H7 (cell line): ENCODE measurements at regions not wholly inside any gene's neighbourhood (a gene's known extent, or its start where the extent isn't known, plus 50 kb on each side); places are given as distances from the start of the nearest gene placed in this dataset.

Source experiments
- DNase-seq: peaks from one replicate; pipeline ENCODE4 v3.0.0; 2012
- H3K27me3 ChIP-seq: 2 replicates; pipeline ENCODE4 v1.6.0; 2011; ENCODE audit warnings: mild to moderate bottlenecking, low read length; ENCODE audit not compliant: control insufficient read depth, insufficient read depth
- H3K36me3 ChIP-seq: replicated peaks from 2 replicates; pipeline ENCODE4 v1.5.1; 2011; ENCODE audit warnings: low read length; ENCODE audit not compliant: control insufficient read depth, insufficient read depth
- H3K4me3 ChIP-seq: 2 replicates; pipeline ENCODE4 v1.5.1; 2011; ENCODE audit warnings: low read depth, mild to moderate bottlenecking, control low read depth, low read length, moderate library complexity; ENCODE audit not compliant: insufficient read depth

DNA sequence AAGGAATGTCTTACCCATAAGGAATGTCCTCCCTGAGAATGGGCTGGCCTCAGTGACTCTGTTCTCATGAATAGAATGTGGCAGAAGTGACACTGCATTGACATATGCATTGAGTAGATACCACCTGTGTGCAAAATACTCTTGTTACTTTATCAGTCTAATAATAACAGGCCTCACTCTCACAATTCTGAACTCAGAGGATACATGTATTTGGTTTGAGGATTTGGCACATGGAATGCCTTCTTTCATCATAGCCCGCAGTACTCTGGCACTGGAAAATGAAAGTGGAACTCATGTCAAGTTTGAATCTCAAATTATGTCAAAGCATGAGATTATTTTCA lies 52.9 kb upstream of the PLCB4 start:
- DNase-seq: no peak
- Histone ChIP-seq H3K36me3 (no peaks in the 10 kb centered on the region), H3K27me3 (no peaks in the 10 kb centered on the region), H3K4me3 (no peak overlapping the region)

- DNase-seq: no peak
- H3K27me3 ChIP-seq: no peaks in the 10 kb centered on the region
- no peaks in the 10 kb centered on the region for H3K36me3 ChIP-seq
- H3K4me3 ChIP-seq: no peak overlapping the region
Measured at GRCh38 chr20:9018346-9018745, 50.5 kb upstream of the PLCB4 start.
